ENCODE measurements at regions not wholly inside any gene's neighbourhood (a gene's known extent, or its start where the extent isn't known, plus 50 kb on each side); places are given as distances from the start of the nearest gene placed in this dataset.

GRCh38 chr12:111031916-111032590 lies 111.7 kb upstream of the MYL2 start:
- H3K4ac ChIP-seq (replicated peaks; ENCODE audit: insufficient read length, low read depth, low read length), result no peak overlapping the region
- ChIA-PET POLR2A (ENCODE audit: partially characterized antibody) (no interaction called here), CTCF (ENCODE audit: partially characterized antibody) (interaction anchor here (0.6 to 2.3 kb wide), 10 partner anchors 9 to 143 kb away, joined by 3 to 10 read pairs (median 3); no protein-coding TSS in a partner anchor)
- no peaks in the 10 kb centered on the region for H3K79me1 ChIP-seq (ENCODE audit: low read depth, low read length)
- FAIRE-seq (no peak), DNase-seq (ENCODE audit: low read depth in 1 of 2, low spot score in 2 of 2) (no peak)
- H2BK12ac ChIP-seq (ENCODE audit: low read depth, low read length), result no peak overlapping the region
- no peak overlapping the region for H3K18ac ChIP-seq (ENCODE audit: extremely low read depth, low read length)
- no peak overlapping the region for H3K27ac ChIP-seq (ENCODE audit: low read depth, low read length)
- no peak overlapping the region for H4K8ac ChIP-seq (ENCODE audit: extremely low read depth, insufficient read depth, low read length)
- no peak overlapping the region for H3K4me2 ChIP-seq (ENCODE audit: insufficient read depth in 1 of 2, low read depth in 2 of 2, low read length in 2 of 2)
- H2AK5ac ChIP-seq (ENCODE audit: low read depth, low read length), result no peak overlapping the region
- no peak overlapping the region for H2BK15ac ChIP-seq (ENCODE audit: low read length)
- H3K27me3 ChIP-seq (replicated peaks in 1 of 4; ENCODE audit: control insufficient read depth in 3 of 4, extremely low read depth in 1 of 4, insufficient read depth in 3 of 4, low read length in 3 of 4), result peaks cover 0 to 20% (median 14%) of the 10 kb centered on the region in 4 experiments; a peak in 5 of 7 replicates
- H4K20me1 ChIP-seq (replicated peaks in 1 of 2; ENCODE audit: control insufficient read depth in 1 of 2, insufficient read depth in 2 of 2, low read length in 2 of 2), result peaks cover 0 to 2% of the 10 kb centered on the region in 2 experiments
- no peak overlapping the region for H4K5ac ChIP-seq (ENCODE audit: insufficient read length, low read depth, low read length)
- no peak overlapping the region for H2AFZ ChIP-seq (ENCODE audit: low read length)
- no peak overlapping the region for H3K9ac ChIP-seq (replicated peaks in 1 of 4; ENCODE audit: extremely low read depth in 1 of 4, low read depth in 3 of 4, low read length in 3 of 4)
- H3K4me3 ChIP-seq (ENCODE audit: extremely low read depth in 1 of 4, insufficient read depth in 2 of 4, low read depth in 3 of 4, low read length in 4 of 4), result no peak overlapping the region
- H3K36me3 ChIP-seq (ENCODE audit: control insufficient read depth in 2 of 4, insufficient read depth in 4 of 4, low read length in 3 of 4), result no peaks in the 10 kb centered on the region
- peaks cover 6 to 20% (median 15%) of the 10 kb centered on the region in 4 experiments for H3K4me1 ChIP-seq (replicated peaks in 1 of 4; ENCODE audit: control insufficient read depth in 3 of 4, insufficient read depth in 4 of 4, low read length in 3 of 4)
- WGBS, 2 experiments (ENCODE audit: extremely low coverage in 1 of 2, insufficient coverage in 1 of 2, insufficient read length in 1 of 2, insufficient replicate concordance in 2 of 2, low coverage in 1 of 2, low lambda C conversion rate in 2 of 2, missing lambda C conversion rate in 1 of 2), result 84% methylated on average over 8 of the region's 8 CpGs; no CpG with 5 or more reads in 1 of the 2 experiments
- H3K79me2 ChIP-seq (ENCODE audit: control insufficient read depth in 1 of 2, insufficient read depth in 2 of 2, low read length in 2 of 2), result peaks cover 0 to 4% of the 10 kb centered on the region in 2 experiments; a peak in 1 of 4 replicates
- no peak overlapping the region for H3K23ac ChIP-seq (ENCODE audit: insufficient read length)
- no peak overlapping the region for H4K91ac ChIP-seq (replicated peaks; ENCODE audit: insufficient read length, low read length)
- H3K9me3 ChIP-seq (ENCODE audit: insufficient read depth in 2 of 2, low read depth in 1 of 2, low read length in 1 of 2), result no peaks in the 10 kb centered on the region
- no peak overlapping the region for H2BK120ac ChIP-seq (replicated peaks; ENCODE audit: low read depth, low read length)
- no peak overlapping the region for H3K56ac ChIP-seq (replicated peaks; ENCODE audit: insufficient read length, low read depth, low read length)
- no peak overlapping the region for H3K14ac ChIP-seq (ENCODE audit: insufficient read length)
- H2BK20ac ChIP-seq (ENCODE audit: low read length), result no peak overlapping the region
- H2BK5ac ChIP-seq (ENCODE audit: low read depth, low read length), result no peak overlapping the region
- peaks cover 16% of the 10 kb centered on the region; the same call in 1 of the 2 replicates for H3K23me2 ChIP-seq (ENCODE audit: low read depth, low read length)
- TF ChIP-seq JUND (IDR thresholded peaks at IDR 0.05; ENCODE audit: low read length) (no peak), CREB1 (IDR thresholded peaks at IDR 0.05) (no peak), TAF1 (IDR thresholded peaks at IDR 0.05; ENCODE audit: low read depth, low read length) (no peak), CTBP2 (IDR thresholded peaks at IDR 0.05; ENCODE audit: borderline replicate concordance, insufficient read depth, insufficient read length, low read length) (no peak), CBX8 (IDR thresholded peaks at IDR 0.05; ENCODE audit: borderline replicate concordance, low read depth, low read length) (no peak), SUZ12 (IDR thresholded peaks at IDR 0.05; ENCODE audit: low read length) (no peak), RAD21 (IDR thresholded peaks at IDR 0.05 in 1 of 2, conservative IDR thresholded peaks at IDR 0.05 in 1 of 2; ENCODE audit: low read depth in 2 of 2, low read length in 2 of 2) (no peak), SRF (IDR thresholded peaks at IDR 0.05; ENCODE audit: low read depth, low read length) (no peak), TEAD4 (IDR thresholded peaks at IDR 0.05; ENCODE audit: low read depth, low read length) (no peak), MAFK (IDR thresholded peaks at IDR 0.05; ENCODE audit: low read depth, low read length) (no peak), RNF2 (IDR thresholded peaks at IDR 0.05; ENCODE audit: borderline replicate concordance, low read depth, low read length, missing control alignments, poor library complexity, severe bottlenecking) (no peak), SP2 (IDR thresholded peaks at IDR 0.05; ENCODE audit: low read length) (no peak)
